Fibroblast of lung (primary cell): ENCODE measurements at regions not wholly inside any gene's neighbourhood (a gene's known extent, or its start where the extent isn't known, plus 50 kb on each side); places are given as distances from the start of the nearest gene placed in this dataset.

Experiments
- DNase-seq, 2 donors: peaks; one replicate each; pipeline versions ENCODE4 v3.0.0 to v3.0.0-alpha.2; 2010; ENCODE audit warnings: low read depth in 2 of 2
- H2AFZ ChIP-seq: 2 replicates; pipeline ENCODE4 v1.5.1; 2012; ENCODE audit warnings: low read length, control low read depth, inconsistent platforms
- H3K27ac ChIP-seq: 2 replicates; pipeline ENCODE4 v1.5.1; 2011; ENCODE audit warnings: low read length, control low read depth; ENCODE audit not compliant: insufficient read depth
- H3K27me3 ChIP-seq: 2 replicates; pipeline ENCODE4 v1.5.1; 2011; ENCODE audit warnings: mild to moderate bottlenecking, low read length; ENCODE audit not compliant: control insufficient read depth, insufficient read depth
- H3K36me3 ChIP-seq: 2 replicates; pipeline ENCODE4 v1.5.1; 2011; ENCODE audit warnings: low read length; ENCODE audit not compliant: control insufficient read depth, insufficient read depth
- H3K4me1 ChIP-seq: 2 replicates; pipeline ENCODE4 v1.5.1; 2011; ENCODE audit warnings: low read length; ENCODE audit not compliant: control insufficient read depth, insufficient read depth; ENCODE audit errors: extremely low read depth
- H3K4me2 ChIP-seq: 2 replicates; pipeline ENCODE4 v1.5.1; 2011; ENCODE audit warnings: low read length, control low read depth; ENCODE audit not compliant: insufficient read depth; ENCODE audit errors: extremely low read depth
- H3K4me3 ChIP-seq, 4 experiments: fragments of 200-600 bp in 1 of 4; sonication (generic) in 1 of 4; replicated peaks in 1 of 4; 2 replicates each; pipeline ENCODE4 v1.5.1; 2011 to 2016; ENCODE audit warnings: low read length in 4 of 4, low read depth in 3 of 4, mild to moderate bottlenecking in 3 of 4, control low read depth in 2 of 4, inconsistent platforms in 1 of 4, mixed read lengths in 1 of 4; ENCODE audit not compliant: insufficient read depth in 1 of 4; ENCODE audit errors: control extremely low read depth in 1 of 4
- H3K79me2 ChIP-seq: 2 replicates; pipeline ENCODE4 v1.5.1; 2012; ENCODE audit warnings: mild to moderate bottlenecking, low read length, inconsistent platforms; ENCODE audit not compliant: control insufficient read depth, insufficient read depth
- H3K9ac ChIP-seq: 2 replicates; pipeline ENCODE4 v1.5.1; 2011; ENCODE audit warnings: mild to moderate bottlenecking, low read length, control low read depth; ENCODE audit not compliant: insufficient read depth
- H3K9me3 ChIP-seq: 2 replicates; pipeline ENCODE4 v1.5.1; 2012; ENCODE audit warnings: low read depth, low read length; ENCODE audit not compliant: control insufficient read depth, insufficient read depth
- H4K20me1 ChIP-seq: 2 replicates; pipeline ENCODE4 v1.5.1; 2011; ENCODE audit warnings: low read length; ENCODE audit not compliant: control insufficient read depth, insufficient read depth; ENCODE audit errors: extremely low read depth
- CTCF ChIP-seq, 2 donors: IDR thresholded peaks in 1 of 2; conservative IDR thresholded peaks in 1 of 2; 1 replicate in 1 of 2; 2 replicates in 1 of 2; pipeline ENCODE4 v1.5.1; 2011 to 2012; ENCODE audit warnings: low read length in 2 of 2, control low read depth in 1 of 2, inconsistent platforms in 1 of 2, low read depth in 1 of 2, mild to moderate bottlenecking in 1 of 2
- EZH2 ChIP-seq: IDR thresholded peaks from 2 replicates; pipeline ENCODE4 v1.5.1; 2012; ENCODE audit warnings: low read length, control low read depth, mild to moderate bottlenecking; ENCODE audit errors: missing control alignments

GRCh38 chr16:51812945-51813344 lies 661.9 kb upstream of the SALL1 start:
- Histone ChIP-seq H2AFZ (no peak overlapping the region), H3K27me3 (no peaks in the 10 kb centered on the region), H3K9ac (no peak overlapping the region), H4K20me1 (no peaks in the 10 kb centered on the region), H3K4me3 (no peak overlapping the region), H3K79me2 (no peaks in the 10 kb centered on the region), H3K4me1 (no peaks in the 10 kb centered on the region), H3K9me3 (no peaks in the 10 kb centered on the region), H3K4me2 (no peak overlapping the region), H3K27ac (no peak overlapping the region), H3K36me3 (no peaks in the 10 kb centered on the region)
- no peak for DNase-seq
- no peak for TF ChIP-seq EZH2

DNA sequence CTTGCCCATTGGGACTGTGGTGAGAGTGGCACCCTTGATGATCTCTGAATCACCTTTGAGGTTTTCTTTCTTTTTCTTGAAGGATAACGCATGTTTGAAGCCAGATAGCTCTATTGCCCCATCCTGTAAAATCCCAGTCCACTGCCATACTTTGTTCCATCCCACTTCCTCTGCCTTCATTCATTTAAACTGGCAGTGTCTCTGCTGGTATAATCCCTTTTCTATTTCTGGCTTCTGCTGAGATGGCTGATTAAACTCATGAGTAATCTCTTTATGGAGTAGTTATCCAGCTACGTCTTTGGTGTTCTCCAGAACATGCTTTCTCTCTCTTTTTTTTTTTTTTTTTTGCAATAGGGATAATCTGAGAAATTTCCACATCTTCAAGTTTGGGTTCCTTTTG lies 656.5 kb upstream of the SALL1 start:
- Histone ChIP-seq H2AFZ (no peak overlapping the region), H3K4me3 (no peak overlapping the region), H3K9ac (no peak overlapping the region), H3K27ac (no peak overlapping the region), H3K9me3 (no peaks in the 10 kb centered on the region), H3K4me2 (no peak overlapping the region), H4K20me1 (no peaks in the 10 kb centered on the region), H3K36me3 (no peaks in the 10 kb centered on the region), H3K79me2 (no peaks in the 10 kb centered on the region), H3K27me3 (no peaks in the 10 kb centered on the region), H3K4me1 (no peaks in the 10 kb centered on the region)
- DNase-seq: no peak
- TF ChIP-seq CTCF (conservative IDR thresholded peaks at IDR 0.05 in 1 of 2, IDR thresholded peaks at IDR 0.05 in 1 of 2; ENCODE audit: low read depth in 1 of 2, low read length in 2 of 2): no peak
- no peak for TF ChIP-seq EZH2

- DNase-seq: no peak
Observed at GRCh38 chr16:51801635-51802034, 650.6 kb upstream of the SALL1 start.

More at GRCh38 chr16:51801635-51802034, 650.6 kb upstream of the SALL1 start:
- H3K9ac ChIP-seq: no peak overlapping the region
- no peak overlapping the region for H3K4me3 ChIP-seq
- no peaks in the 10 kb centered on the region for H3K9me3 ChIP-seq
- no peak for TF ChIP-seq EZH2
- TF ChIP-seq CTCF (conservative IDR thresholded peaks at IDR 0.05 in 1 of 2, IDR thresholded peaks at IDR 0.05 in 1 of 2; ENCODE audit: low read depth in 1 of 2, low read length in 2 of 2): no peak
- H2AFZ ChIP-seq: no peak overlapping the region
- no peaks in the 10 kb centered on the region for H3K79me2 ChIP-seq
- no peak overlapping the region for H3K4me2 ChIP-seq
- no peaks in the 10 kb centered on the region for H4K20me1 ChIP-seq
- H3K27me3 ChIP-seq: no peaks in the 10 kb centered on the region
- no peak overlapping the region for H3K27ac ChIP-seq
- H3K4me1 ChIP-seq: no peaks in the 10 kb centered on the region
- H3K36me3 ChIP-seq: no peaks in the 10 kb centered on the region
